CD14-positive monocyte (primary cell): ENCODE measurements at regions not wholly inside any gene's neighbourhood (a gene's known extent, or its start where the extent isn't known, plus 50 kb on each side); places are given as distances from the start of the nearest gene placed in this dataset.

Experiments
- DNase-seq, 3 donors: peaks; one replicate each; pipeline ENCODE4 v3.0.0-alpha.2; 2011 to 2022
- H2AFZ ChIP-seq: 2 replicates; pipeline ENCODE4 v1.6.0; 2012; ENCODE audit warnings: mild to moderate bottlenecking, low read depth, low read length, inconsistent platforms; ENCODE audit not compliant: insufficient read depth, poor library complexity, severe bottlenecking
- H3K27ac ChIP-seq, 2 donors: 1 replicate in 1 of 2; 2 replicates in 1 of 2; pipeline ENCODE4 v1.5.1; 2012 to 2013; ENCODE audit warnings: low read length in 2 of 2, control low read depth in 1 of 2, inconsistent platforms in 1 of 2, low read depth in 1 of 2, mild to moderate bottlenecking in 1 of 2
- H3K27me3 ChIP-seq, 2 donors: one replicate each; pipeline versions ENCODE4 v1.6.0 to v1.6.1; 2011 to 2013; ENCODE audit warnings: low read length in 2 of 2; ENCODE audit not compliant: control insufficient read depth in 2 of 2, insufficient read depth in 2 of 2
- H3K36me3 ChIP-seq, 2 donors: replicated peaks in 1 of 2; 1 replicate in 1 of 2; 2 replicates in 1 of 2; pipeline versions ENCODE4 v1.5.1 to v1.6.1; 2012 to 2013; ENCODE audit warnings: low read length in 2 of 2, control low read depth in 1 of 2, inconsistent platforms in 1 of 2, mild to moderate bottlenecking in 1 of 2; ENCODE audit not compliant: insufficient read depth in 2 of 2, control insufficient read depth in 1 of 2
- H3K4me1 ChIP-seq, 2 donors: 1 replicate in 1 of 2; 2 replicates in 1 of 2; pipeline versions ENCODE4 v1.5.1 to v1.6.1; 2012 to 2013; ENCODE audit warnings: low read length in 2 of 2, control low read depth in 1 of 2, inconsistent platforms in 1 of 2, mild to moderate bottlenecking in 1 of 2, moderate library complexity in 1 of 2; ENCODE audit not compliant: insufficient read depth in 2 of 2, control insufficient read depth in 1 of 2
- H3K4me2 ChIP-seq: replicated peaks from 2 replicates; pipeline ENCODE3; 2012; ENCODE audit warnings: low read length, moderate library complexity, mild to moderate bottlenecking; ENCODE audit not compliant: poor library complexity, severe bottlenecking; ENCODE audit errors: extremely low read depth
- H3K4me3 ChIP-seq, 3 experiments: fragments of 200-600 bp in 1 of 3; sonication (generic) in 1 of 3; replicated peaks in 1 of 3; 1 replicate in 2 of 3; 2 replicates in 1 of 3; pipeline ENCODE4 v1.5.1; 2011 to 2013; ENCODE audit warnings: low read length in 3 of 3, mild to moderate bottlenecking in 3 of 3, control low read depth in 2 of 3, low read depth in 2 of 3, inconsistent platforms in 1 of 3, moderate library complexity in 1 of 3
- H3K79me2 ChIP-seq: 2 replicates; pipeline ENCODE4 v1.6.0; 2012; ENCODE audit warnings: mild to moderate bottlenecking, control low read depth, inconsistent platforms, low read length, moderate library complexity; ENCODE audit not compliant: insufficient read depth
- H3K9ac ChIP-seq: 2 replicates; pipeline ENCODE4 v1.6.0; 2017; ENCODE audit warnings: low read length, mild to moderate bottlenecking; ENCODE audit not compliant: insufficient read depth, poor library complexity, severe bottlenecking
- H3K9me3 ChIP-seq, 2 donors: replicated peaks in 1 of 2; 1 replicate in 1 of 2; 2 replicates in 1 of 2; pipeline versions ENCODE4 v1.5.1 to v1.6.1; 2012 to 2013; ENCODE audit warnings: low read length in 2 of 2, control low read depth in 1 of 2; ENCODE audit not compliant: control insufficient read depth in 1 of 2, insufficient read depth in 1 of 2
- H4K20me1 ChIP-seq: 2 replicates; pipeline ENCODE4 v1.6.0; 2012; ENCODE audit warnings: mild to moderate bottlenecking, low read length, control low read depth, moderate library complexity; ENCODE audit not compliant: insufficient read depth
- H3K27ac Mint-ChIP-seq, 7 donors: one replicate each; pipeline ENCODE4 v1.8.0; 2020; ENCODE audit warnings: mild to moderate bottlenecking in 7 of 7, mixed read lengths in 7 of 7, moderate library complexity in 6 of 7, inconsistent platforms in 2 of 7
- H3K27me3 Mint-ChIP-seq, 3 donors: one replicate each; pipeline ENCODE4 v1.8.0; 2021 to 2022; ENCODE audit warnings: low read depth in 3 of 3, mild to moderate bottlenecking in 3 of 3, mixed read lengths in 3 of 3, moderate library complexity in 3 of 3, inconsistent platforms in 1 of 3
- H3K36me3 Mint-ChIP-seq, 2 donors: one replicate each; pipeline ENCODE4 v1.8.0; 2020; ENCODE audit warnings: mixed read lengths in 2 of 2, inconsistent platforms in 1 of 2, mild to moderate bottlenecking in 1 of 2
- H3K4me1 Mint-ChIP-seq: one replicate; pipeline ENCODE4 v1.8.0; 2020; ENCODE audit warnings: mild to moderate bottlenecking, mixed read lengths
- H3K4me3 Mint-ChIP-seq, 2 donors: one replicate each; pipeline ENCODE4 v1.8.0; 2020; ENCODE audit warnings: mild to moderate bottlenecking in 2 of 2, mixed read lengths in 2 of 2, moderate library complexity in 1 of 2
- H3K9me3 Mint-ChIP-seq, 7 donors: one replicate each; pipeline ENCODE4 v1.8.0; 2020 to 2022; ENCODE audit warnings: mixed read lengths in 7 of 7, mild to moderate bottlenecking in 6 of 7, moderate library complexity in 6 of 7, inconsistent platforms in 2 of 7
- CTCF ChIP-seq: fragments of 200-600 bp; IDR thresholded peaks from one replicate; pipeline ENCODE4 v1.8.0; 2022; ENCODE audit warnings: antibody characterized with exemption, mild to moderate bottlenecking
- WGBS: methylation state at CpG from one replicate; pipeline ENCODE4 v1.1.5; 2013; ENCODE audit warnings: missing lambda C conversion rate; ENCODE audit not compliant: insufficient coverage; 5-methylcytosine and 5-hydroxymethylcytosine counted together
- intact Hi-C, 2 donors: fragments of 100-400 bp; cut with micrococcal nuclease; formaldehyde crosslinking; loops; one replicate each; pipeline versions ENCODE4 v1.15.0 to v1.15.1; 2023

DNA sequence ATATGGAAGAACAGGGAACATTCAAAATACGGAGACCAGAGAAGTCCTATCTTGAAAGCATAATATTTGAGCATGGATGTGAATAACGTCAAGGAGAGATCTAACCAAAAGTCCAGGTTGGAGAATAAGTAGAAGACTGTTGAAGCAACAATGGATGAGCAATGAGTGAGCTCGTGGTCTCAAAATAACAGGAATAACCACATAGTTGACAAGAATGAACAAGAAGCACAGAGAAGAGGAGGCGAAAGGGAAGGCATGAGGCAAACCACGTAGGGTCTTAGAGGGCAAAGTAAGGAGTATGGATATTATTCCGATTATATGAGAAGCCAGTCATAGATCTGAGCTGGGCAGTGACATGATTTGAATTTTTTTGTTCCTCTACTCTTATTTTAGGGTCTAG lies 710.2 kb downstream of the BRINP1 start:
- DNase-seq: no peak
- H3K79me2 ChIP-seq: no peaks in the 10 kb centered on the region
- WGBS: 84% methylated on average over 5 of the region's 6 CpGs
- H3K27ac Mint-ChIP-seq: no peak overlapping the region
- no peaks in the 10 kb centered on the region for H3K9me3 ChIP-seq
- no peak overlapping the region for H3K4me3 ChIP-seq
- no peaks in the 10 kb centered on the region for H3K4me1 ChIP-seq
- H4K20me1 ChIP-seq: no peaks in the 10 kb centered on the region
- H3K4me1 Mint-ChIP-seq: no peaks in the 10 kb centered on the region
- H3K9ac ChIP-seq: no peak overlapping the region
- TF ChIP-seq CTCF: no peak
- no peak overlapping the region for H3K27ac ChIP-seq
- no peak overlapping the region for H2AFZ ChIP-seq
- H3K9me3 Mint-ChIP-seq: peaks cover 0 to 7% (median 2%) of the 10 kb centered on the region in 7 donors
- H3K27me3 Mint-ChIP-seq: peaks cover 0 to 1% (median 0%) of the 10 kb centered on the region in 3 donors
- no peaks in the 10 kb centered on the region for H3K36me3 ChIP-seq
- H3K4me3 Mint-ChIP-seq: no peak overlapping the region
- no peaks in the 10 kb centered on the region for H3K27me3 ChIP-seq
- no peaks in the 10 kb centered on the region for H3K36me3 Mint-ChIP-seq
- H3K4me2 ChIP-seq: no peak overlapping the region
- intact Hi-C loops: no loop called here

DNA sequence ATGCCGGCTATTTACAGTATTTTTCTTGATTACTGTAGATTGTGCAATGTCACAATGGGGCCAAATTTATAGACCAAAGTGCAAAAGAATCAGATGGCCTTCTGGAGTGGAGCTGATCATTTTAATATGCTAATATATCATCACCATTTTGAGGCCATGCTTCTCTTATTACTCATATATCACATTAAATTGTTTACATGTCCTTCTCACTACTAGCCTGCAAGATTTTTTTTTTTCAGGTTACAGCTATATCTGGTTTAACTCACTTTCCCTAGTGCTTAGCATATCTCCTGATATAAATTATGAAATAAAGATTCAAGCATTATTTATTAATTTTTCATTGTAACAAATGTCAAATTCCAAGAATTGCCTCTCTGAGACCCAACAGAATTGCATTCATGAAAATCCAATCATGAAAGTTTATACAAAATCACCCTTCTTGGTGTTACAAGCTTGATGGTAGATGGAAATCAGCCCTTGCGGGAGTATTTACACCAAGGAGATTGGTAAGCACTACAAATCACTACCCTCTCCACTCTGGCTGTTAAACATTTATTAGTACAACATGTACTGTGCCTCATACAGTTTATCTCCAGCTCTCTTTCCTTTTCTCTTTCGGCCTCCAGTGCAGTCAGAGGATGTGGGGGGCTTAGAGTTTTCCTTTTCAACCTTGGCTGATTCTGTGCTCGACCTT lies 703.9 kb downstream of the BRINP1 start:
- no peak overlapping the region for H3K27ac Mint-ChIP-seq
- no peaks in the 10 kb centered on the region for H3K36me3 Mint-ChIP-seq
- intact Hi-C loops: no loop called here
- Histone ChIP-seq H2AFZ (no peak overlapping the region), H3K9me3 (no peaks in the 10 kb centered on the region), H3K79me2 (no peaks in the 10 kb centered on the region), H3K4me2 (no peak overlapping the region), H3K9ac (no peak overlapping the region), H4K20me1 (no peaks in the 10 kb centered on the region), H3K4me1 (no peaks in the 10 kb centered on the region), H3K27ac (no peak overlapping the region), H3K36me3 (no peaks in the 10 kb centered on the region), H3K4me3 (no peak overlapping the region), H3K27me3 (no peaks in the 10 kb centered on the region)
- H3K4me1 Mint-ChIP-seq: no peaks in the 10 kb centered on the region
- WGBS: no CpG with 5 or more reads among the region's 4 CpGs
- no peak for DNase-seq
- H3K9me3 Mint-ChIP-seq: peaks cover 2 to 16% (median 4%) of the 10 kb centered on the region in 7 donors
- H3K27me3 Mint-ChIP-seq: peaks cover 0 to 2% (median 1%) of the 10 kb centered on the region in 3 donors
- H3K4me3 Mint-ChIP-seq: no peak overlapping the region
- no peak for TF ChIP-seq CTCF
